ENCODE measurements at regions not wholly inside any gene's neighbourhood (a gene's known extent, or its start where the extent isn't known, plus 50 kb on each side); places are given as distances from the start of the nearest gene placed in this dataset.

DNA sequence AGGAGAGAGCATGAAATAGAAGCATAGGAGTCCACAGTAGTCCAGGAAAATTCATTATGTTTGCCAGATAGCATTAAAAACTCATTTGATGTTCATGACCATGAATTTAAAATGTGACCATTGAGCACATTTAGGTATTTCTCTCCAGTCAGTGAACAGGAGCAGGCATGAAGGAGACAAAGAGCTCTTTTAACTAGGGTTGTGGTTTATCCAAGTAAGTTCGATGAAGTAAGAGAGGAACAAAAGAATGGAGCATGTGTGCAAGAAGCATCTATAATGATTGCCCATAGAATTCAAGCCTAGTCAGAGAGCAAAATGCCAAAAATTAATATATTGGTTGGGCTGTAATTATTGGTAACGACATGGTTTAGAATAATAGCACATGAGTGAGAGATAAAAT, 342.1 kb upstream of the CCDC54 start:
- no peaks in the 10 kb centered on the region for H3K36me3 ChIP-seq
- H3K36me3 Mint-ChIP-seq: no peaks in the 10 kb centered on the region
- no peak overlapping the region for H3K9ac ChIP-seq
- peaks cover 19% of the 10 kb centered on the region for H3K9me3 Mint-ChIP-seq
- no peak overlapping the region for H2AFZ ChIP-seq (replicated peaks)
- H3K27ac ChIP-seq: no peak overlapping the region
- H3K27me3 Mint-ChIP-seq (ENCODE audit: insufficient read depth, low read depth): peaks cover 3% of the 10 kb centered on the region
- no peaks in the 10 kb centered on the region for H3F3A ChIP-seq (ENCODE audit: low read depth)
- H3K4me1 ChIP-seq: no peaks in the 10 kb centered on the region
- H3K27ac Mint-ChIP-seq: no peak overlapping the region
- no peaks in the 10 kb centered on the region for H3K79me2 ChIP-seq (ENCODE audit: low read depth)
- no peaks in the 10 kb centered on the region for H4K20me1 ChIP-seq (ENCODE audit: low read depth)
- no peaks in the 10 kb centered on the region for H3K9me3 ChIP-seq (ENCODE audit: low read depth)
- no peak overlapping the region for H3K4me2 ChIP-seq
- H3K4me1 Mint-ChIP-seq: no peaks in the 10 kb centered on the region
- H3K4me3 ChIP-seq: no peak overlapping the region
- H3K27me3 ChIP-seq: no peaks in the 10 kb centered on the region
- no peak for DNase-seq (ENCODE audit: low spot score)
- TF ChIP-seq, protein P1, sequence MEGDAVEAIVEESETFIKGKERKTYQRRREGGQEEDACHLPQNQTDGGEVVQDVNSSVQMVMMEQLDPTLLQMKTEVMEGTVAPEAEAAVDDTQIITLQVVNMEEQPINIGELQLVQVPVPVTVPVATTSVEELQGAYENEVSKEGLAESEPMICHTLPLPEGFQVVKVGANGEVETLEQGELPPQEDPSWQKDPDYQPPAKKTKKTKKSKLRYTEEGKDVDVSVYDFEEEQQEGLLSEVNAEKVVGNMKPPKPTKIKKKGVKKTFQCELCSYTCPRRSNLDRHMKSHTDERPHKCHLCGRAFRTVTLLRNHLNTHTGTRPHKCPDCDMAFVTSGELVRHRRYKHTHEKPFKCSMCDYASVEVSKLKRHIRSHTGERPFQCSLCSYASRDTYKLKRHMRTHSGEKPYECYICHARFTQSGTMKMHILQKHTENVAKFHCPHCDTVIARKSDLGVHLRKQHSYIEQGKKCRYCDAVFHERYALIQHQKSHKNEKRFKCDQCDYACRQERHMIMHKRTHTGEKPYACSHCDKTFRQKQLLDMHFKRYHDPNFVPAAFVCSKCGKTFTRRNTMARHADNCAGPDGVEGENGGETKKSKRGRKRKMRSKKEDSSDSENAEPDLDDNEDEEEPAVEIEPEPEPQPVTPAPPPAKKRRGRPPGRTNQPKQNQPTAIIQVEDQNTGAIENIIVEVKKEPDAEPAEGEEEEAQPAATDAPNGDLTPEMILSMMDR (IDR thresholded peaks at IDR 0.05): no peak
- TF ChIP-seq EZH2 (IDR thresholded peaks at IDR 0.05) (no peak), EZH2phosphoT487 (IDR thresholded peaks at IDR 0.05) (no peak)
- no peak overlapping the region for H3K4me3 Mint-ChIP-seq

DNA sequence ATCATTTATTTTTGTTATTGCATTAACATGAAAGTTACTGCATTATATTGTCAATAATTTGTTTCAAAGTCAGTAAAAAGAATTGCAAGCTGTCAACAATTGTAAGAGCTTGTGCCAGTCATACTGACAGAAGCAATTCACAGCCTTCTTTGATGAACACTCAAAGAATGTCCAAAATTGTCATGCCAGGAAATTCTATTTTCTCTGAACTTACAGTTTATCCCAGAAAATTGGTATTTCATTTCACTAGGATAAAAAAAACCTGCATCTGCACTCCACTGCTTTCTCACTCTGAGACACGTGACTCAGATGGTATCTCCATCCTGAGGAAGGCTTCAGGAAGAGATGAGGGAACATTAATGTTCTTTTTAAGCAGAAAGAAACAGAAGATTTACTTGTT, 332.6 kb upstream of the CCDC54 start:
- Histone ChIP-seq H3K9ac (no peak overlapping the region), H3K4me3 (no peak overlapping the region), H3K4me2 (no peak overlapping the region), H3K79me2 (ENCODE audit: low read depth) (no peaks in the 10 kb centered on the region), H3K27ac (no peak overlapping the region), H2AFZ (replicated peaks) (no peak overlapping the region), H3K9me3 (ENCODE audit: low read depth) (no peaks in the 10 kb centered on the region), H3F3A (ENCODE audit: low read depth) (no peaks in the 10 kb centered on the region), H3K4me1 (no peaks in the 10 kb centered on the region), H4K20me1 (ENCODE audit: low read depth) (no peaks in the 10 kb centered on the region), H3K36me3 (no peaks in the 10 kb centered on the region), H3K27me3 (no peaks in the 10 kb centered on the region)
- no peaks in the 10 kb centered on the region for H3K4me1 Mint-ChIP-seq
- no peaks in the 10 kb centered on the region for H3K27me3 Mint-ChIP-seq (ENCODE audit: insufficient read depth, low read depth)
- H3K9me3 Mint-ChIP-seq: peaks cover 11% of the 10 kb centered on the region
- no peak for TF ChIP-seq EZH2phosphoT487 (IDR thresholded peaks at IDR 0.05)
- TF ChIP-seq EZH2 (IDR thresholded peaks at IDR 0.05): no peak
- TF ChIP-seq, protein P1 (IDR thresholded peaks at IDR 0.05): no peak
- no peak overlapping the region for H3K4me3 Mint-ChIP-seq
- no peak for DNase-seq (ENCODE audit: low spot score)
- no peaks in the 10 kb centered on the region for H3K36me3 Mint-ChIP-seq
- no peak overlapping the region for H3K27ac Mint-ChIP-seq

DNA sequence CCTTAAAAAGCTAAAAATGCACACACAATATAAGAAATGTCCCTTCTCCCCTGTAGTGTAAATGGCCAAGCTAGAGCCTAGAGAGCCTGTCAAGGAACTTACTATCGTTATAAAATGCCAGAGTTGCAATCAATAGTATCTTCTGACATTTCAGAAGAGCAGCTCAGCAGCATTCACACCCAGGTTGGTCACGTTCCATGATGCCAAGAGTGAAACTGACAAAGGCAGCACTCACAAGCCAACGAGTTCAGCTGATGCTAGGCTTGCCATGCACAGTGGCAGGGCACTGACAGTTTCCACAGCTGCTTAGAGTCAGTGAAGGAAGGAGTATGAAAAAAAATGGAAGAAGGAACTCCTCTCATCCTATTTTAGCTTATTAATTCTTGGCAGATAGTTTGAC, 331.4 kb upstream of the CCDC54 start:
- Mint-ChIP-seq H3K27me3 (ENCODE audit: insufficient read depth, low read depth) (no peaks in the 10 kb centered on the region), H3K27ac (no peak overlapping the region), H3K4me3 (no peak overlapping the region), H3K4me1 (no peaks in the 10 kb centered on the region), H3K36me3 (no peaks in the 10 kb centered on the region), H3K9me3 (peaks cover 5% of the 10 kb centered on the region)
- Histone ChIP-seq H3K4me3 (no peak overlapping the region), H3K79me2 (ENCODE audit: low read depth) (no peaks in the 10 kb centered on the region), H3K4me2 (no peak overlapping the region), H3K4me1 (no peaks in the 10 kb centered on the region), H4K20me1 (ENCODE audit: low read depth) (no peaks in the 10 kb centered on the region), H3K27me3 (no peaks in the 10 kb centered on the region), H3K27ac (no peak overlapping the region), H3K36me3 (no peaks in the 10 kb centered on the region), H3K9me3 (ENCODE audit: low read depth) (no peaks in the 10 kb centered on the region), H3K9ac (no peak overlapping the region), H3F3A (ENCODE audit: low read depth) (no peaks in the 10 kb centered on the region), H2AFZ (replicated peaks) (peak overlapping the region; percentile 68)
- no peak for TF ChIP-seq EZH2phosphoT487 (IDR thresholded peaks at IDR 0.05)
- TF ChIP-seq, protein P1 (IDR thresholded peaks at IDR 0.05): no peak
- no peak for TF ChIP-seq EZH2 (IDR thresholded peaks at IDR 0.05)
- no peak for DNase-seq (ENCODE audit: low spot score)

Measured in neural progenitor cell (in vitro differentiated cells).